ENCODE measurements at regions not wholly inside any gene's neighbourhood (a gene's known extent, or its start where the extent isn't known, plus 50 kb on each side); places are given as distances from the start of the nearest gene placed in this dataset.

- TF ChIP-seq ZNF462 (CRISPR knock-in tag; IDR thresholded peaks at IDR 0.05) = no peak
- no peak for TF ChIP-seq EZH2phosphoT487 (IDR thresholded peaks at IDR 0.05; ENCODE audit: unreplicated experiment)
- no peak for TF ChIP-seq NANOG (IDR thresholded peaks at IDR 0.05; ENCODE audit: borderline replicate concordance)
- no peak for TF ChIP-seq STAT1 (IDR thresholded peaks at IDR 0.05; ENCODE audit: unreplicated experiment)
- TF ChIP-seq CREB1 (CRISPR knock-in tag; IDR thresholded peaks at IDR 0.05; ENCODE audit: low read depth) = no peak
- TF ChIP-seq ZNF331 (CRISPR knock-in tag; IDR thresholded peaks at IDR 0.05; ENCODE audit: low read depth) = no peak
- no peak for TF ChIP-seq ETS1 (IDR thresholded peaks at IDR 0.05)
- no peak for TF ChIP-seq EZH2 (IDR thresholded peaks at IDR 0.05; ENCODE audit: low read depth, unreplicated experiment)
- no peak for TF ChIP-seq ZNF114 (CRISPR knock-in tag; IDR thresholded peaks at IDR 0.05)
- no peak for TF ChIP-seq JUNB (IDR thresholded peaks at IDR 0.05; ENCODE audit: unreplicated experiment)
Measured at GRCh38 chr6:84425971-84426705, 198.7 kb upstream of the CEP162 start (continued).
